Limb (tissue), 2 donors: ENCODE measurements at regions not wholly inside any gene's neighbourhood (a gene's known extent, or its start where the extent isn't known, plus 50 kb on each side); places are given as distances from the start of the nearest gene placed in this dataset.

Source experiments
- DNase-seq, 2 donors: peaks; one replicate each; pipeline ENCODE4 v3.0.0-alpha.2; 2016; ENCODE audit errors: extremely low spot score in 2 of 2

DNA sequence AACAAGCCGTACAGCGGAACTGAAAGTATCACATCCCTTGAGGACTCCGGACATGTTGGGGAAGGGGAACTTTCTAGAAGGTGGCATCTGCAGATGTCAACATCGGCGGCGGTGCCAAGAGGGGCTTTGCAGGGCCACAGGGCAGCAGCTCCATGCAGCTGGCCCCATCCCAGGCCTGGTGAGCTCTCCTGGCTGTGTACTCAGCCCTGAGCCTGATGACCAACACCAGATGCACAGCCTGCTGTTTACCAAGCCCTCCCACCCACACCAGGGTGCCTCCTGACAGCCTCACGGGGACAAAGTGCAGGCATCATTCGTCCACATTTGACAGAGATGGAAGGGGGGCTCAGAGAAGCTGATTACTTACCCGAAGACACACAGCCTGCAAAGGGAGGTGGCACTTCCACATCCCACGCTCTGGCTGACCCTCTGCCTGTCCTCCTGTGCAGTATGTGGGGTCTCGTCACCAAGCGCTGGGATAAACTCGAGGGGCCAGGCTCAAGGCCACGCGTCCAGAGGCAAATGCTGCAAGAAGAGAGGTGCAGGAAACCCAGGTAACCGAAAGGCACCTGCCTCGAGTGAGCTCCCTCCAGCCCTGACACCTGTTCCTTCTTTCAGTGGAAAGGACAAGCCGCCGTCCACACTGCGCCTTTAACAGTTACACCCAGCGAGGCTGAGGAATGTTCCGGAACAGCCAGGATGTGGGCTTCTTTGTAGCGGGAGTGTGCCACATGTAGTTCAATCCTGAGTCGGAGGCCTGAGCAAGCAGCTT, 69.0 kb upstream of the ASAP2 start:
- DNase-seq: no peak

DNA sequence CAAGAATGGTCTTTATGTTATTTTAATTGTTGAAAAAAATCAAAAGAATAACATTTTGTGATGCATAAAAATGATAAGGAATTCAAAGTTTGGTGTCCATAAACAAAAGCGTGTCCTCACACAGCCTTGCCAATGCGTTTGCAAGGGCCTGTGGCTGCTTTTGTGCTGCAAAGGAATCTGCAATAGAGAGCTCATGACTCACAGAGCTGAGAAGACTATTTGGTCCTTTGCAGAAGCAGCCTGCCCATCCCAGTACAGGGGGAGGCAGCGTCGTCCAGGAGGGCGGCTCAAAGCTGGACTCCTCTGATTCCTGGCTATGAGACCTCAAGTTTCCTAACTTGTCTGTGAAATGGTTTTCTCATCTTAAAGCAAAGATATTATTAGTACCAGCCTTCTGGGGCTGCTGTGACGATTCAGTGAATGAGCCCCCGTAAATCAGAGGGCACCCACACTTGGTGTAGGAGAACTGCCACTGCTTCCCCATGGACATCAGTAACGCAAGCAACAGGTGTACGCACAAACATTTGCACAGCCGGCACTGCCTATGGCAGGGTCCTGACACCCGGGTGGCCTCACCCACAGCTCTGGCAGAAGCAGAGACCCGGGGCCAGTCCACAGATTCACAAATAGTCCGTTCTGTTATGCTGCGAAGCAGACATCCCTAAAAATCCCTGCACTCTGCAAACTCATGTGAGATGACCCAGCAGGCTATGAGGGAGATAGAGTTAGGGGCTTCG, 70.6 kb upstream of the ASAP2 start:
- no peak for DNase-seq

DNA sequence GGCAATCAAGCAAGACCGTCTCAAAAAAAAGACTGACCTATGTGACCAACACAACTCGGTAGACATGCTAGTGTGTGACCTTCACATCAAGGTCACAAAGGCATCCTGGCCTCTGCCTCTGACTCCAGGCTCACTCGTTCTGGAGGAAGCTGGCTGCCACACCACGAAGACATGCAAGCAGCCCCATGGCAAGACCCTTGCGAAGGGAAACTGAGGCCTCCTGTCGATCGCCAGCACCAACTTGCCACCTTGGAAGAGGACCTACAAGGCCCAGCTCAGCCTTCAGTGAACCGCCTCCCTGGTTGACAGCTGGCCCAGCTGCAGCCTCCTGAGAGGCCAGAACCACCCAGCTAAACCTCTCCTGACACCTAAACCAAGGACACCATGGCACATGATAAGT, 79.3 kb upstream of the ASAP2 start:
- no peak for DNase-seq

DNA sequence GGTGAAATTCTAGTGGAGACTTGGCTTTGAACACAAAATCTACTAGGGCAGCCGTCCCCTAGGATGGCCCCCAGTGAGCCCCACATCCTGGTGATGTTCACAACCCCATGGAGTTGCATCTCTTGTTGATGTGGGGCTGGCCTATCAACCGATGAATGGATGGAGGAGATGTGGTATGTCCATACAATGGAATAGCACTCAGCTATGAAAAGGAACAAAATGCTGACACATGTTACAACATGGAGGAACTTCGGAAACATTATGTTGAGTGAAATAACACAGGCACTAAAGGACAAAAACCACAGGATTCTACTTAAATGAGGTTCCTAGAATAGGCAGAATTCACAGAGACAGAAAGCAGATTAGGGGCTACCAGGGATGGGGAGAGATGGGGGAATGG, 80.1 kb upstream of the ASAP2 start:
- DNase-seq: no peak

DNA sequence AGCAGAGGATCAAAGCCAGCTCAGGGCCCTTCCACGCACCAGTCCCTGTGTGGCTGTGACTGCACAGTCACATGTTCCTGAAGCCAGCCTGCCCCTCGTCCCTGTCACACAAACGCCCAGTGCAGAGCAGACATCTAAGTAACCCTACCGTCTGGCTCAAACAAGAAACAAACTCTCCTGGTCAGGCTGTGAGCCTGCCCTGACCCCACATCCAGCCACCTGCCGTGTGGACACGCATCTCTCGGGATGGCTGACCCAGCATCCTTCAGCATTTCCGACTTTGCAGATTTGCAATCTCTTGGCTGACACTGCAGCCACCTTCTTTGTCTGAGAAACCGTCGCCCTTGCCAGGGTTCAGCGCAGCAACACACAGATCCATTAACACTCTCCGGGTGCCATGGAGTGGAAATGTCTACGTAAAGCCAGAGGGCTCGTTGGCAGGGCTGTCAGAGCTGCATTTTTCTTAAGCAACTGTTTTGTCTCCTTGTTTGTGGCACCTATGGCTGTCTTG, 82.3 kb upstream of the ASAP2 start:
- DNase-seq: no peak

DNA sequence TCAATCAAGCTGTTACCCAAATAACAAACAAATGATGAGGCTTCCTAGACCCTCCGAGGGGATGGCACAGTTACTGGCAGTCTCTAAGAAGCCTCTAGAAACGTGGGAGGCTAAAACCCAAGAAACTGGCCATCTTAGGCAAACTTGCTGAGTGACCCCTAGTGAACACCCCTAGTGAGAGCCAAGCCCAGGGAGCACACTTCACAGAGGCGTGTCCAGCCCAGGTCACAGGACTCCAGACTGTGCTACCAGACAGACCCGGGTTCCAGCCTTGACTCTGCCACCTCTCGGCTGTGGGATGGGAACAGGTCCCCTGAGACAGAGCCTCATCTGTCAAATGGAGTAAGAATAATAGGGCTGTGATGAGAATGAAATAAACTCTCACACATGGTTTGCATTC, 83.5 kb upstream of the ASAP2 start:
- no peak for DNase-seq

DNA sequence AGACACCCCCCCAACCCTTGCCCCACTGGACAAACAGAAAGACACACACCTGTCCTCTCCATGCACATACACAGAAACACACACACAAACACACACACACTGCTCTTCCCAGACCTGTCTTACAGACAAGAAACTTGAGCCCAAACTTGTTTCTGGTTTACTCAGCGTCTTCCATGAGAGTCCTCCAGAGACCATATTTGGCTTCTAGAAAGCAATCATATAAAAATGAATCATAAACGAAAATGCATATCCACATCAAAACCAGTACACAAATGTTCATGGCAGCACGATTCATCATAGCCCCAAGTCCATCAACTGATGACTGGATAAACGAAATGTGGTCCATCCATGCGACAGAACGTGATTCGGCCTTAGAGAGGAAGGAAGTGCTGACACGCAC, 84.2 kb upstream of the ASAP2 start:
- no peak for DNase-seq

DNA sequence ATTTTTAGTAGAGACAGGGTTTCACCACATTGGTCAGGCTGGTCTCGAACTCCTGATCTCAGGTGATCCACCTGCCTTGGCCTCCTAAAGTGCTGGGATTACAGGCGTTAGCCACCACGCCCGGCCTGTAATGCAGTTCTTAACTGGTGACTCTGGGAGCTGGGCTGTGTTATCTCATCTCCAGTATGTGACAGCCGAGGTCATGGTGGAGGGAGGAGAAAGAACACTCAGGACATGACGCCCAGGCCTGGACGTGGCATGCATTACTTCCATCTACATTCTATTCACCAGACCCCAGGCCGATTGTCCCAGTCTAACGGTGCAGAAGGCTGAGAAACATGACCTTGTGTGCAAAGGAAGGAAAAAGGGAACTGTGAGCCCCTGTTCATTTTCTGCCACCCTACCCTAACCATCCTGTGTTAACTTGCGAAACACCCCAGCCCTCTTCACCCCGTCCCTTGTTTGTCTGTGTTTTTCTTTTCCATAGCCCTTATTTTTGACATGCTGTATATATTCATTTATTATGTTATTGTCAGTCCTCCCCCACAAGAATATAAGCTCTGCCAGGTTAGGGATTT, 88.1 kb upstream of the ASAP2 start:
- DNase-seq: no peak

DNA sequence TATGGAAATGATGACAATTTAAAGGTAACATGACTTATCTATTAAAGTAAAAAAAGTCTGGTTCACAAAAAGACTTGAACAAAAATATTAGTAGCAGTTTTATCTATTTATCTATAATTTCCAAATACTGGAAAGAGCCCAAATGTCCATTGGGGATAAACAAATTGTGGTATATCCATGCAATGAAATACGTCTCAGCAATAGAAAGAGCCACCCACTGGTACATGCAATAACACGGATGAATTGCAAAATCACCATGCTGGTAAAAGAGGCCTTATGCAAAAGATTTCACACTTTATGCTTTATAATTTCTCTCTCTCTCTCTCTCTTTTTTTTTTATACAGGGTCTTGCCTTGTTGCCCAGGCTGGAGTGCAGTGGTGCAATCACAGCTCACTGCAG, 91.4 kb upstream of the ASAP2 start:
- DNase-seq: no peak

- no peak for DNase-seq
These were observed 92.2 kb upstream of the ASAP2 start for GRCh38 chr2:9114458-9114857.

DNA sequence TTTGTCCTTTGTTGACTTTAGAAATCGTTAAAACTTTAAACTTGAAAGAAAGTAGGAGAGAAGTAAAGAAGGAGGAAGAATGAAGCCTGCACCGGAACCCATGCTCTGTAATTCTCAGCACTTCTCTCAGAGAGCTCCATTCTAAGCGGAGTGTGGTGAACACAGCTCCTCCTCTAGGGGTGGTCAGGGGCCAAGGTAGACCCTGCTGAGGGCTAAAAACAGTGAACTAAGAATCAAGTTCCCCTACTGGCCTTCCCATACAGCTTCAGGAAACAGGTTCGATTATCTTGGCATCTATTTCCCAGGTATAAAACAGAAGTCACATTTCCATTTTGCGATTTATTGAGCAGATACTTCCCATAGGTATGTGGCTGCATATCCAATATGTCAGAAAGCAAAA, 92.7 kb upstream of the ASAP2 start:
- DNase-seq: no peak

- no peak for DNase-seq
These were observed 93.3 kb upstream of the ASAP2 start for GRCh38 chr2:9113262-9113661.

DNA sequence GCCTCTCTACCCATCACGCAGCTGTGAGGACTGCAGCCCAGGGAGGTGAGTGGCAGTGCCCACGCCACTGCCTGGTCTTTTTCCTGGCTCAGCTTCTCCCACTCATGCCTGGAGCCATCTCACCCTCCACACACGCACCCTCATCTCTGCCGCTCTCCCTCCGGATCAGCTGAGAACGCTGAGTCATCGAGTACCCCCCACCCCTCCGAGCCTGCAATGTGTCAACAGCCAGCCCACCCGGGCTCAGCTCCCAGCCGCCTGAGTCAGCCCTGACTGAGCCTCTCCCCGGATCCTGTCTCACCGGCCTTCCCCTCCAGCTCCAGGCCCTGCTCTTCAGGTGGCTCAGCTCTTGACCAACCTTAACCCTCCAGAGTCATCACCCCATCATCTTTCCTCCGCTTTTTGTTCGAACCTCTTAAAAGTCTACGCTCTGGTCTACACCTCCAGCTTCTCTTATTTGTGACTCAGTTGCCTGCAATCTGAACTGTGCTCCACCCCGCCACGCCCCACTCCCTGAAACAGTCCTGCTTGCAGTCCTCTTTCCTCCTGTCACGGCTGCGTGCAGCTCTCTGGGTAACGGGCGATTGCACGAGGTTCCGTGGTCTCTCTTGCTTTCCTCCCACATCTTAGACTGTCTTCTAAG, 94.4 kb upstream of the ASAP2 start:
- DNase-seq: no peak

- no peak for DNase-seq
These were observed 95.6 kb upstream of the ASAP2 start for GRCh38 chr2:9110893-9111569.

DNA sequence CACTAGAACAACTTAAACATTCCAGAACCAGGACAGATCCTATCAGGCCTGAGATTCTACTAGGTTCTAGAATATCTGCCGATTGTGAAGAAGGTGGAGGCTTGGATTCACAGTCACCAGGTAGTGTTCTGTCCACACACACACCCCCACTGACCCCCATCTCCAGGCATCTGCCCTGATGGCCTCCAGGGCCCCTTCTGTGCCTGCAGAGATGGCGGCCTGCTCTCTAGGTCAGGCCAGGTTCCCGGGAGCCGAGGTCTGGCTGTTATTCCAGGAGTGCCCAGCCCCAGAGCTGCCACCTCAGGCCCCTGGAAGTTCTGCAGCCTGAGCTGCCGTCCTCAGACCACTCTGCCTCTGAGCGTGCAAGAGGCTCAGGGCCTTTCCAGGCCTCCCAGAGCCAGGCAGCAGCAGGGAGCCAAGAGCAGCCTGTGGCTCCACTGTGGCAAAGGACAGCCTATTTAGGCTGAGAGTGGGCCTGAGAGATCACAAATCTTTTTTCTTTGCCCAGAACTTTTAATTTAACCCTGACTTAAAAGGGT, 96.2 kb upstream of the ASAP2 start:
- no peak for DNase-seq

- no peak for DNase-seq
These were observed 96.7 kb upstream of the ASAP2 start for GRCh38 chr2:9109871-9110270.

DNA sequence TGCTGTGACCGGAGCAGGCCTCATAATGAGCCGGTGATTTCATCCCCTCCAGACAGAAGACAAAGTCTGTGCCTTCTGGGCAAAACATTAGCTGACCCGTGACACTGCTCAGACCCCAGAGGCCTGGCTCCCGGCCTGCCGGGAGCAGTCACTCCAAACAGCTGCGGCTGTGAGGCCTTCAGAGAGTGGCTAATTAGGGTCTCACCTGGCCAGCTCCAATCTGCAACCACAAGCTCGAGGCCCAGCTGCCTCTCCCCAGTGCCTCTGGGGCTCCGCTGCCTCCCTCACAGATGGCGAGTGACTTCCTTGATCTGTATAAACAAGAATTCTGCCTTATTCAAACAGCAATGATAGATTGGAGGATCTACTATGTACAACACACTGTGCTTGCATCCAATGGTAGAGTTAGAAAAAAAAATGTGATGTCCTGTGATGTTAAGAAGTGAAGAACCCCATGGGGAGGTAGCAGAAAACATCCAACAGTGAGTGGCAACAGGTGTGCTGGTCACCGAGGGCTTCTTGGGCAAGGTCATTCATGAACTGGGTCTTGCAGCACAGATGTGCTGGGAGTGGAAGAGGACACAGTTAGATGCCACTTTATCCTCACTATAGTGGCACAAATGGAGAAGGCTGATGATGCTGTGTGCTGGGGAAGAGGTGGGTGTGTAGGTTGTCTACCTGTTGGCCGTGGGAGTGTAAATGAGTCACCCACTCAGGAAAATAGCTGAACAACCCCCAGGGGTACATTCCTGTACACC, 98.2 kb upstream of the ASAP2 start:
- no peak for DNase-seq

- DNase-seq: no peak
These were observed 99.2 kb upstream of the ASAP2 start for GRCh38 chr2:9107168-9108025.

- DNase-seq: no peak
These were observed 100.1 kb upstream of the ASAP2 start for GRCh38 chr2:9106338-9107167.
